OCI-LY7 (cell line): ENCODE measurements at regions not wholly inside any gene's neighbourhood (a gene's known extent, or its start where the extent isn't known, plus 50 kb on each side); places are given as distances from the start of the nearest gene placed in this dataset.

Experiments
- BruUV-seq: library from RNA; stranded (reverse); fragments of 400-500 nt; replicated peaks from 2 replicates; lab custom pipeline; 2021; lab: Mats Ljungman, UMichigan
- CTCF ChIA-PET: fragments of 300-600 bp; sonication (Branson Sonifier 250); formaldehyde crosslinking; loops from one replicate; lab custom pipeline; 2022; ENCODE audit warnings: antibody characterized with exemption; ENCODE audit not compliant: unreplicated experiment; lab: Charles Lee
- POLR2A ChIA-PET: fragments of 300-600 bp; sonication (Branson Sonifier 250); formaldehyde crosslinking; loops from one replicate; lab custom pipeline; 2022; ENCODE audit warnings: antibody characterized with exemption; lab: Charles Lee
- DNase-seq: peaks from one replicate; pipeline ENCODE4 v3.0.0-alpha.2; 2015; ENCODE audit warnings: low spot score
- H2AFZ ChIP-seq: fragments of 200-600 bp; sonication (generic), shearing (Covaris generic); 2 replicates; pipeline ENCODE4 v1.6.1; 2014; ENCODE audit warnings: mild to moderate bottlenecking, antibody characterized with exemption, low read length, moderate library complexity
- H3K27ac ChIP-seq: fragments of 200-600 bp; sonication (generic); 2 replicates; pipeline ENCODE4 v1.5.1; 2014; ENCODE audit warnings: mixed run types, low read depth, mild to moderate bottlenecking, moderate library complexity, low read length, inconsistent platforms; ENCODE audit not compliant: poor library complexity, severe bottlenecking
- H3K36me3 ChIP-seq: fragments of 200-600 bp; sonication (generic); 2 replicates; pipeline ENCODE4 v1.6.1; 2014; ENCODE audit warnings: mild to moderate bottlenecking, antibody characterized with exemption, low read length, moderate library complexity, mixed read lengths; ENCODE audit not compliant: insufficient read depth
- H3K4me1 ChIP-seq: fragments of 200-600 bp; sonication (generic); 2 replicates; pipeline ENCODE4 v1.5.1; 2014; ENCODE audit warnings: mild to moderate bottlenecking, low read length; ENCODE audit not compliant: insufficient read depth, poor library complexity, severe bottlenecking
- H3K4me2 ChIP-seq: fragments of 200-600 bp; sonication (generic); 2 replicates; pipeline ENCODE4 v1.6.1; 2014; ENCODE audit warnings: mild to moderate bottlenecking, low read length
- H3K4me3 ChIP-seq: fragments of 200-600 bp; sonication (generic); 2 replicates; pipeline ENCODE4 v1.5.1; 2014; ENCODE audit warnings: mild to moderate bottlenecking, low read depth, low read length; ENCODE audit not compliant: poor library complexity, severe bottlenecking
- H3K79me2 ChIP-seq: fragments of 200-600 bp; sonication (generic); 2 replicates; pipeline ENCODE4 v1.6.1; 2016; ENCODE audit warnings: low read depth, mild to moderate bottlenecking, low read length, moderate library complexity, mixed read lengths; ENCODE audit not compliant: insufficient read depth
- H3K9me2 ChIP-seq: fragments of 200-600 bp; sonication (generic); 2 replicates; pipeline ENCODE4 v1.6.1; 2016; ENCODE audit warnings: mild to moderate bottlenecking, low read length, mixed read lengths; ENCODE audit not compliant: insufficient read depth
- H3K9me3 ChIP-seq: fragments of 200-600 bp; sonication (generic); 2 replicates; pipeline ENCODE4 v1.6.1; 2014; ENCODE audit warnings: mild to moderate bottlenecking, mixed run types, low read length, mixed read lengths
- H4K20me1 ChIP-seq: fragments of 200-600 bp; sonication (generic); 2 replicates; pipeline ENCODE4 v1.6.1; 2014; ENCODE audit warnings: mild to moderate bottlenecking, antibody characterized with exemption, low read length, moderate library complexity, mixed read lengths; ENCODE audit not compliant: insufficient read depth
- CTCF ChIP-seq: fragments of 200-600 bp; sonication (generic); conservative IDR thresholded peaks from 2 replicates; pipeline ENCODE4 v1.5.1; 2014; ENCODE audit warnings: mild to moderate bottlenecking, antibody characterized with exemption, low read length, moderate library complexity, mixed read lengths
- EZH2phosphoT487 ChIP-seq: fragments of 200-600 bp; sonication (generic); IDR thresholded peaks from 2 replicates; pipeline ENCODE4 v1.6.1; 2018; ENCODE audit warnings: low read depth, borderline replicate concordance, mild to moderate bottlenecking, mixed run types, antibody characterized with exemption, low read length, moderate library complexity, mixed read lengths
- intact Hi-C: fragments of 100-400 bp; cut with micrococcal nuclease; formaldehyde crosslinking; loops from one replicate; pipeline ENCODE4 v1.10.0; 2022; ENCODE audit not compliant: unreplicated experiment

DNA sequence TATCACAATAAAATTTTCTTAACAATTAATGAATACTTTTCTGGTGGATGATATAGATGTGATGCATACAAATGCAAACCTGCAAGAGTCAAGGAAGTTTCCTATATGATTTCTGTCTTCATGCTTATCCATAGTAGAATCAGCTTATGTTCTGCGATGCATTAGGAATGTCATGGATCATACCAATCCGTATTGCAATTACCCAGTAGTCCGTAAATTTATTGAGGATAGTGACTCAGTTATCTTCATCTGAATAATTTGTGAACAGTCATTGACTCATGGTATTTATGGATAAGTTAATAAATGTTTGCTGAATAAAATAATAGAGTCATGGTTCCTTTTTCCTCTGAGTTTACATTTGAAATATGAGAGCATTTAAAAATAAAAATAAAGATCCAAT lies 483.4 kb downstream of the LRFN5 start:
- no peaks in the 10 kb centered on the region for H3K36me3 ChIP-seq
- intact Hi-C loops = no loop called here
- H3K79me2 ChIP-seq = no peaks in the 10 kb centered on the region
- no TSS peak for BruUV-seq
- no peak overlapping the region for H3K4me3 ChIP-seq
- H3K27ac ChIP-seq = no peak overlapping the region
- no peak overlapping the region for H3K4me2 ChIP-seq
- no peak for TF ChIP-seq CTCF
- no peak for TF ChIP-seq EZH2phosphoT487
- no peak for DNase-seq
- H3K4me1 ChIP-seq = no peaks in the 10 kb centered on the region
- CTCF ChIA-PET = no interaction called here
- no peaks in the 10 kb centered on the region for H3K9me3 ChIP-seq
- no peak overlapping the region for H2AFZ ChIP-seq
- POLR2A ChIA-PET = interaction anchor here (0.6 to 1.5 kb wide), 2 partner anchors 11 to 940 kb away, joined by 3 to 5 read pairs; no protein-coding TSS in a partner anchor
- no peaks in the 10 kb centered on the region for H4K20me1 ChIP-seq
- no peaks in the 10 kb centered on the region for H3K9me2 ChIP-seq

DNA sequence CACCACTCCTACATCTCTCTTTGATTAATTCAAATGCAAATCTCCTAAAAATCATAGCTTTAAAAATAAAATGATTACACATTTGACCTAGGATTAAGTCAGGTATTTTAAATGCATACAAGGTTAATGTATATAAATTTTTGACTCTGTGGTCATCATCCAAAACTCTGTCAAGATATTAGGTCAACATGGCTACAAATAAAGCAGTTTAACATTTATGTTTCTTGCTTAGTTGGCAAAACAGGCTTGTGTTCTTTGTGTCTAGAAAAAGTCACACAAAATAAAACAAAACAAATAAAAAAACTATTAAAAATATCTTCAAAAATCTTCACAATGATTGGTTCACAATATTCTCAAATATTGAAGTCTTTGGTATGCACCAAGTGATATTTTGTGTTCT lies 473.2 kb downstream of the LRFN5 start:
- H3K4me3 ChIP-seq = no peak overlapping the region
- no peak overlapping the region for H2AFZ ChIP-seq
- no TSS peak for BruUV-seq
- no peaks in the 10 kb centered on the region for H3K36me3 ChIP-seq
- no peaks in the 10 kb centered on the region for H3K9me2 ChIP-seq
- no peak overlapping the region for H3K4me2 ChIP-seq
- DNase-seq = no peak
- no peak overlapping the region for H3K27ac ChIP-seq
- H3K9me3 ChIP-seq = no peaks in the 10 kb centered on the region
- TF ChIP-seq CTCF = no peak
- intact Hi-C loops = no loop called here
- H4K20me1 ChIP-seq = no peaks in the 10 kb centered on the region
- no peaks in the 10 kb centered on the region for H3K4me1 ChIP-seq
- ChIA-PET POLR2A (interaction anchor here (0.6 to 1.0 kb wide), 3 partner anchors 9 to 1685 kb away, joined by 3 to 5 read pairs (median 3); no protein-coding TSS in a partner anchor), CTCF (no interaction called here)
- no peaks in the 10 kb centered on the region for H3K79me2 ChIP-seq

DNA sequence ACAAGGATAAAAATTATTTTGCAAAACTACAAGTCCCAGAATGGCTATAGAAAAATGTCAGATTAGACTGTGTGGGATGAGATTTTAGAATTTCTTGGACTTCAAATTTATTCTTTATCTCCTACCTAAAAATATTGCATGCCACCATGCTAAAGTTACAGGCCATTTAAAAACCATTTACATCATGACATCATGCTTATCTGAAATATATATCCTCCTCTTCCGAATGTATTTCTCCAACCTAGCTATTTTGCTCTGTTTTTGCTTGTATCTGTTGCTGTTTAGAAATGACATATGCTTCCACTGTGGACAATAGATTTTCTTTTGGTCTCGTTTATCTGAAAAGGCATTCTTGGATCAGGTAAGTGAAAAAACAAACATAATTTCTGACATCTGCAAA lies 471.7 kb downstream of the LRFN5 start:
- no peak overlapping the region for H2AFZ ChIP-seq
- POLR2A ChIA-PET = no interaction called here

More for the DNA sequence above, 471.7 kb downstream of the LRFN5 start:
- no peaks in the 10 kb centered on the region for H3K4me1 ChIP-seq
- H3K36me3 ChIP-seq = no peaks in the 10 kb centered on the region
- H3K9me2 ChIP-seq = no peaks in the 10 kb centered on the region
- CTCF ChIA-PET = no interaction called here
- DNase-seq = no peak
- no peak overlapping the region for H3K4me2 ChIP-seq
- no peak for TF ChIP-seq EZH2phosphoT487
- no peak for TF ChIP-seq CTCF
- no peak overlapping the region for H3K27ac ChIP-seq
- H4K20me1 ChIP-seq = no peaks in the 10 kb centered on the region
- no TSS peak for BruUV-seq
- H3K79me2 ChIP-seq = no peaks in the 10 kb centered on the region
- H3K4me3 ChIP-seq = no peak overlapping the region
- intact Hi-C loops = no loop called here
- H3K9me3 ChIP-seq = no peaks in the 10 kb centered on the region
